Prostate gland (tissue), 2 donors: ENCODE measurements at regions not wholly inside any gene's neighbourhood (a gene's known extent, or its start where the extent isn't known, plus 50 kb on each side); places are given as distances from the start of the nearest gene placed in this dataset.
"Not testable (repeated sequence)": the region's sequence is repeated elsewhere in the genome, so short reads cannot be mapped to it uniquely, and the experiment has no call there.

Experiments used
- DNase-seq: peaks from one replicate; pipeline ENCODE4 v3.0.0-alpha.2; 2019; ENCODE audit warnings: low spot score
- H3K27ac ChIP-seq, 2 donors: fragments of 200-600 bp; sonication (generic); 2 replicates each; pipeline ENCODE4 v1.5.1; 2017 to 2019
- H3K27me3 ChIP-seq: fragments of 200-600 bp; sonication (generic); replicated peaks from 2 replicates; pipeline ENCODE4 v1.5.1; 2019; ENCODE audit not compliant: insufficient read depth
- H3K36me3 ChIP-seq, 2 donors: fragments of 200-600 bp; sonication (generic); 1 replicate in 1 of 2; 2 replicates in 1 of 2; pipeline versions ENCODE4 v1.5.1 to v1.8.1; 2017 to 2019
- H3K4me1 ChIP-seq: fragments of 200-600 bp; sonication (generic); replicated peaks from 2 replicates; pipeline ENCODE4 v1.5.1; 2019
- H3K4me3 ChIP-seq, 2 donors: fragments of 200-600 bp; sonication (generic); 2 replicates each; pipeline ENCODE4 v1.5.1; 2017 to 2019
- H3K9me3 ChIP-seq: fragments of 200-600 bp; sonication (generic); 2 replicates; pipeline ENCODE4 v1.5.1; 2017
- CTCF ChIP-seq, 4 experiments: fragments of 200-600 bp in 2 of 4; fragments of 450-650 bp in 2 of 4; sonication (generic) in 2 of 4; IDR thresholded peaks; 1 replicate in 3 of 4; 2 replicates in 1 of 4; pipeline ENCODE4 v1.5.1; 2016 to 2019; ENCODE audit warnings: antibody characterized with exemption in 4 of 4, mild to moderate bottlenecking in 2 of 4, moderate library complexity in 2 of 4
- POLR2A ChIP-seq: fragments of 450-650 bp; IDR thresholded peaks from one replicate; pipeline ENCODE4 v1.6.1; 2016; ENCODE audit warnings: antibody characterized with exemption, mild to moderate bottlenecking
- POLR2AphosphoS5 ChIP-seq: sonication (generic); formaldehyde crosslinking; IDR thresholded peaks from one replicate; pipeline ENCODE4 v1.6.1; 2017; ENCODE audit warnings: antibody characterized with exemption
- WGBS: methylation state at CpG from one replicate; pipeline ENCODE4 v1.1.5; 2018; 5-methylcytosine and 5-hydroxymethylcytosine counted together
- intact Hi-C: fragments of 100-400 bp; cut with DNase I; formaldehyde crosslinking; loops from one replicate; pipeline ENCODE4 v1.14.2; 2022

- no peak overlapping the region for H3K4me3 ChIP-seq
- intact Hi-C loops = no loop called here
- no peaks in the 10 kb centered on the region for H3K9me3 ChIP-seq
- DNase-seq = peak; percentile 82
- no peaks in the 10 kb centered on the region for H3K27me3 ChIP-seq
- H3K4me1 ChIP-seq = no peaks in the 10 kb centered on the region
- no peaks in the 10 kb centered on the region for H3K36me3 ChIP-seq
- TF ChIP-seq CTCF (IDR thresholded peaks at IDR 0.05) = no peak
- peak; percentile 62 for TF ChIP-seq POLR2AphosphoS5
- WGBS = 57% methylated on average over 9 of the region's 9 CpGs
- H3K27ac ChIP-seq = peak overlapping the region; percentile 25 to 63
Observed at GRCh38 chr20:19047040-19047950, 165.1 kb upstream of the SLC24A3 start.

- H3K27me3 ChIP-seq = no peaks in the 10 kb centered on the region
- intact Hi-C loops = no loop called here
Observed at GRCh38 chr20:19047951-19048296, 164.5 kb upstream of the SLC24A3 start.

GRCh38 chr20:19048995-19049501, 163.4 kb upstream of the SLC24A3 start:
- WGBS = 59% methylated on average over 9 of the region's 9 CpGs
- Histone ChIP-seq H3K27ac (no peak overlapping the region), H3K36me3 (no peaks in the 10 kb centered on the region), H3K9me3 (no peaks in the 10 kb centered on the region), H3K27me3 (no peaks in the 10 kb centered on the region), H3K4me3 (no peak overlapping the region), H3K4me1 (no peaks in the 10 kb centered on the region)
- TF ChIP-seq POLR2A (no peak), CTCF (IDR thresholded peaks at IDR 0.05) (no peak), POLR2AphosphoS5 (no peak)
- intact Hi-C loops = no loop called here
- DNase-seq = no peak

More at GRCh38 chr20:19047951-19048296, 164.5 kb upstream of the SLC24A3 start:
- no peaks in the 10 kb centered on the region for H3K36me3 ChIP-seq
- DNase-seq = peak; percentile 19
- H3K4me3 ChIP-seq = no peak overlapping the region
- TF ChIP-seq CTCF (IDR thresholded peaks at IDR 0.05) (no peak), POLR2A (no peak), POLR2AphosphoS5 (no peak)
- WGBS = 31% methylated on average over 3 of the region's 3 CpGs
- H3K9me3 ChIP-seq = no peaks in the 10 kb centered on the region
- peak overlapping the region; percentile 25 to 63 for H3K27ac ChIP-seq
- H3K4me1 ChIP-seq = no peaks in the 10 kb centered on the region

- intact Hi-C loops = no loop called here
- no peak overlapping the region for H3K4me3 ChIP-seq
- no peaks in the 10 kb centered on the region for H3K9me3 ChIP-seq
- H3K27ac ChIP-seq = no peak overlapping the region
- DNase-seq = no peak
- TF ChIP-seq POLR2A (no peak), CTCF (IDR thresholded peaks at IDR 0.05) (no peak), POLR2AphosphoS5 (no peak)
- H3K4me1 ChIP-seq = no peaks in the 10 kb centered on the region
- no peaks in the 10 kb centered on the region for H3K36me3 ChIP-seq
- H3K27me3 ChIP-seq = no peaks in the 10 kb centered on the region
- WGBS = 87% methylated on average over 7 of the region's 7 CpGs
Observed at GRCh38 chr20:19049514-19049913, 162.9 kb upstream of the SLC24A3 start.

GRCh38 chr20:19056909-19057308, 155.5 kb upstream of the SLC24A3 start:
- Histone ChIP-seq H3K27me3 (no peaks in the 10 kb centered on the region), H3K36me3 (no peaks in the 10 kb centered on the region), H3K4me3 (no peak overlapping the region), H3K27ac (no peak overlapping the region), H3K9me3 (no peaks in the 10 kb centered on the region), H3K4me1 (no peaks in the 10 kb centered on the region)
- TF ChIP-seq CTCF (IDR thresholded peaks at IDR 0.05) = no peak
- TF ChIP-seq POLR2A = no peak
- TF ChIP-seq POLR2AphosphoS5 = no peak
- 88% methylated on average over 3 of the region's 3 CpGs for WGBS
- DNase-seq = no peak
- intact Hi-C loops = no loop called here

- H3K9me3 ChIP-seq, H3K27ac ChIP-seq, H3K36me3 ChIP-seq, H3K4me3 ChIP-seq, H3K4me1 ChIP-seq, intact Hi-C loops, DNase-seq, H3K27me3 ChIP-seq: not testable (repeated sequence)
- WGBS = 91% methylated on average over 4 of the region's 4 CpGs
Observed at GRCh38 chr20:19064788-19065187, 147.7 kb upstream of the SLC24A3 start.
